Stimulated activated naive CD8-positive, alpha-beta T cell treated with anti-CD3 and anti-CD28 coated beads, Interleukin-15, Interleukin-2, amounts not matched to agents 100 U/mL and 50 U/mL, for 24 hours (primary cell): ENCODE measurements at regions not wholly inside any gene's neighbourhood (a gene's known extent, or its start where the extent isn't known, plus 50 kb on each side); places are given as distances from the start of the nearest gene placed in this dataset.
"Not testable (repeated sequence)": the region's sequence is repeated elsewhere in the genome, so short reads cannot be mapped to it uniquely, and the experiment has no call there.

Source experiments
- ATAC-seq: fragments of 150-1000 bp; cut with Tn5 transposase; one replicate; pipeline ENCODE4 v1.10.0; 2021
- DNase-seq: peaks from one replicate; pipeline ENCODE4 v3.0.0; 2021

- ATAC-seq (no peak), DNase-seq (no peak)
Observed at GRCh38 chr2:209070262-209070661, 353.6 kb upstream of the MAP2 start.

DNA sequence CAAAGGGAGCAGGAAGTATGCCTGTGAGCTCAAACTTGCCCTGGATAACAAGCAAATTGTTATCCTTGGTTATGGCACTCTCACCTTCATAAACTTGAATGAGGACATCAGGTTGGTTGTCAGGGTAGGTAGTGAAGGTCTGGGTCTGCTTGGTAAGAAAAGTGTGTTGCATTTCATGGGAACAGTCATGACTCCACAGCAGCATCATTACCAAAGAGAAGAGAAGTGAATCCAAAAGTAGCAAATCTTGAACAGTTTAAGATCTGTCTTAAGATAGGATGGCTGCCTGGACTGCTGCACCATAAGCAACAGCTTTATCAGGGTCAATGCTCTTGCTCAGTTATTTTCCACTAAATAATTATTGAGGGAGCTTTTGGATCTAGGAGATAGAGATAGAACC, 350.7 kb upstream of the MAP2 start:
- DNase-seq (no peak), ATAC-seq (no peak)

GRCh38 chr2:209074711-209075110, 349.1 kb upstream of the MAP2 start:
- ATAC-seq (no peak), DNase-seq (no peak)

DNA sequence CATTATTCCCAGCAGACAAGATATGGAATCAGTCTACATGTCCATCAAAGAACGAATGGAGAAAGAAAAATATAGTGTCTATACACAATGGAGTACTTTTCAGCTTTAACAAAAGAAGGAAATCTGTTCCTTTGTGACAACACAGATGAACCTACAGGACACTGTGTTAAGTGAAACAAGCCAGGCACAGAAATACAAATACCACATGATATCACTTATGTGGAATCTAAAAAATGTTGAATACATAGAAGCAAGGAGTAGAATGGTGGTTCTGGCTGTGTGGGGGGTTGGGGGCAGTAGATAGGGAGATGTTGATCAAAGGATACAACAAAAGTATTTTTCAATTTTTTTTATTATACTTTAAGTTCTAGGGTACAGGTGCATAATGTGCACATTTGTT, 347.7 kb upstream of the MAP2 start:
- DNase-seq (no peak), ATAC-seq (no peak)

DNA sequence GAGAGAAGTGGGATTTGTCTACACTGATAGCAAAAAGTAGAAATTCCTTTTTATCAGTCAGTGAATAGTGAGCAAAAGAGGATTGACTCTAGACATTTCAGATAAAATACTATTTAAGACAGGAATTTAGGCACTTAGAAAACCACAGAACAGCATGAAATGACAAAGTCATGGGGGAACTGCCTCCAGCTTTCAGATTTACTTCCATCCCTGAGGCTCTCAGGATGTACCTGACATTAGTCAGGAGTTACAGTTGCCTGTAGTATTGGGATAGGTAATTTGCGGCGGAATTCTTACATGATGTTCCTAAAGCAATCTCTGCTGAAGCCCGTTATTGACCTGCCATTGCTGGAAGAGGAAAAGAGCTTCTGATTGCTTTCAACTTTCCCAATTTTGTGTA, 337.1 kb upstream of the MAP2 start:
- no peak for ATAC-seq
- DNase-seq, result no peak

GRCh38 chr2:209091056-209091455, 332.8 kb upstream of the MAP2 start:
- ATAC-seq (no peak), DNase-seq (no peak)

- no peak for ATAC-seq
- DNase-seq, result no peak
Observed at GRCh38 chr2:209094221-209094620, 329.6 kb upstream of the MAP2 start.

GRCh38 chr2:209095432-209095831, 328.4 kb upstream of the MAP2 start:
- no peak for ATAC-seq
- DNase-seq, result no peak

GRCh38 chr2:209097168-209097567, 326.7 kb upstream of the MAP2 start:
- DNase-seq, result no peak
- no peak for ATAC-seq

DNA sequence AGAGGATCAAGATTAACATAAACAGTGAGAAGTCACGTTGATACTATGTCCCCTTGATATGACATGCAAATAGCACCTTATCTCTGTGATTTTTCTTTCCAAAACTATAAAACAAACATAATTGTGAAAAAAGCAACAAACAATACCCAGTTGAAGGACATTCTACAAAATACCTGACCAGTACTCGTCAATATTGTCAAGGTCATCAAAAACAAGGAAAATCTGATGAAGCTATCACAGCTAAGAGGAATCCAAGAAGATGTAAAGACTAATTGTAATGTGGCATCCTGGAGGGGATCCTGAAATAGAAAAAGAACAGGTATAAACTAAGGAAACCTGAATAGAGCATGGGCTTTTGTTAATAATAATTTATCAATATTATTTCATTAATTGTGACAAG, 321.5 kb upstream of the MAP2 start:
- DNase-seq (no peak), ATAC-seq (no peak)

DNA sequence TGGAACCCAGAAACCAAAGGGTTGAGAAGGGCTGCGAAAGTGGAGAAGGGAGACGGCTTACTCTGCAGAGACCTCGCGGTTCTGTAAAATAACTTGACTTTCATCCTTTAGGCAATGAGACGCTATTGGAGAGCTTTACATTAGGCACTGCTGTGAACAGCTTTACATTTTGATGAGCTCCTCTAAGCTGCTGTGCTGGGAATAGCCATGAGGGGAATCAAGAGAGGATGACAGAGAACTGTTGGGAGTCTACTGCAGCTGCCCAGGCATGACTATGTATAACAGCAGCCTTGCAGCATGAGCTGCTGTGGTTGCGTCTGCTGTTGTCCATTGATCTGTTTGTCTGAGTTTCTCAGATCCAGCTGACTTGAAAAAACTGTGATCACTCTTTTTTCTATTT, 310.8 kb upstream of the MAP2 start:
- ATAC-seq, result no peak
- no peak for DNase-seq

DNA sequence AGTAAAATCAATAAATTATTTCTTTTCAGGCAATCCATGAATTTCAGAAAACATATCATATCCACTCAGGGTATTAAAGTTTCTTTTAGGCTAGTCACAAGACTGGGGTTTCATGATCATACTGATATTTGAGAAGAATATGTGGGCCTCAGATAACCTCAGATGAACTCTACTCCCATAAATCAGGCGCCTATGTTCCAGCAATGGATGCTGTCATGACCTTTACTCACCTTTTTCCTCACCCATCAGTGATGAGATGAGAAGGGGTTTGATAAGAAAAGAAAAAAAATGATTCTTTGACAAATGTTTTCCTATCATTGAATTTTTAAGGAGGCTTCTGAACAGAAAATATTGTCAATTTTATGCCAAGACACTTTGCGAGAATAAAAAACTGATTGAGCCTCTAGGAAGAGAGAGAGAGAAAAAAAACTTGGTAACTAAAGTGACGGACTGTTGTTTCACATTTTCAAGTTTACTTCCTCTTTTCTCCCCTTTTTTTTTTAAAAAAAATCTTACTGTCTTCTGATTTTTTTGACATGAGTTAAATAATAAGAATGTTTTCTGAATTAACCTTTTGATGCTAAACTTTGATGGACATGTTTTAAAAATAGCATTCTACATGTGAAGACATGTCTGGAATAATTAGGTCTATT, 309.1 kb upstream of the MAP2 start:
- no peak for ATAC-seq

DNA sequence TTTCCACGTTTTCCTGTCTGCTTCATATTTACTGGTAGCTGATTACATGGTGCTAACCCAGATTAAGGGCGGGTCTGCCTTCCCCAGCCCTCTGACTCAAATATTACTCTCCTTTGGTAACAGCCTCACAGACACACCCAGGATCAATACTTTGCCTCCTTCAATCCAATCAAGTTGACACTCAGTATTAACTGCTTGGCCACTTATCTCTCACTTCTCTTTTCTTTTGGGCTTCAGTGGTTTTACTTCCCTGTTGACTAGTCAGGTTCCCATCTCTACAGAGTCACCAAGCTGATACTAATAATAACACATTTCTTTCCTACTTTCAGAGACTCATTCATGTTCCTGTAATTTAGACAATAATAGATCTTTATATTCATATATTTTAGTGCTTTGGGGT, 302.2 kb upstream of the MAP2 start:
- ATAC-seq, result no peak
- DNase-seq, result no peak

More for the DNA sequence above, 309.1 kb upstream of the MAP2 start:
- DNase-seq, result no peak

- DNase-seq (no peak), ATAC-seq (no peak)
Observed at GRCh38 chr2:209125291-209125690, 298.6 kb upstream of the MAP2 start.

DNA sequence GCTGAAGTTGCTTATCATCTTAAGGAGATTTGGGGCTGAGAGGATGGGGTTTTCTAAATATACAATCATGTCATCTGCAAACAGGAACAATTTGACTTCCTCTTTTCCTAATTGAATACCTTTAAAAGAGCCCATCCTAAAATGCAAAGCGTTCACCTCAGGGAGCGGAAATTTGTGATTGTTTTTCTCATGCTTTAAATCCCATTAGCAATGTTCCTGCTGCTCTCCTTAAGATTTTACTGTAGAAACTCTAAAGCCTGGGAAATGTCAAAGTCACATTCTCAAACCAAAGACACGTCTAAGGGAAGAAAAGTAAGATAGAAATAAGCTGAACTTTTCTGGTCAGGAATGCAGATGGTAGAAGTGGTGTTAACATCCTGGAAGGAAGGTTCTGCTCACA, 285.8 kb upstream of the MAP2 start:
- ATAC-seq (no peak), DNase-seq (no peak)

DNA sequence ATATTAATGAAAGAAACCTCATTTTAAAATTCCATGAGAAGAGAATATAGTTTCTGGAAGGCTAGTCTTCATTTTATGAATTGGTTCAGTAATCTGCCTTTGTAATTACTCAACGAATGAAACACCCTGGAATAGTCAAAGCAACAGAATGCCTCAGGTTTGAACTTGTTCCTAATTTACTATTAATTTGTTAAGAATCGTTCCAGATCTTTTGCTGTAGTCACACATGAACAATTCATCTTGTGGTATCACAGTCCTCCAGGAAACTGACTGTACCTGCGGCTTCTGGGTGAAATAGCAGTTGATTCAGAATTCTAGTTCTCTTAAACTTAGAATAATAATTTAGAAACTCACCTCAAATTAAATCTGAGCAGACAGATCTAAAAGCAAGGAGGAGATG, 282.7 kb upstream of the MAP2 start:
- ATAC-seq, result no peak

GRCh38 chr2:209141818-209142217, 282.0 kb upstream of the MAP2 start:
- no peak for ATAC-seq
- DNase-seq, result no peak

More for the DNA sequence above, 282.7 kb upstream of the MAP2 start:
- no peak for DNase-seq

DNA sequence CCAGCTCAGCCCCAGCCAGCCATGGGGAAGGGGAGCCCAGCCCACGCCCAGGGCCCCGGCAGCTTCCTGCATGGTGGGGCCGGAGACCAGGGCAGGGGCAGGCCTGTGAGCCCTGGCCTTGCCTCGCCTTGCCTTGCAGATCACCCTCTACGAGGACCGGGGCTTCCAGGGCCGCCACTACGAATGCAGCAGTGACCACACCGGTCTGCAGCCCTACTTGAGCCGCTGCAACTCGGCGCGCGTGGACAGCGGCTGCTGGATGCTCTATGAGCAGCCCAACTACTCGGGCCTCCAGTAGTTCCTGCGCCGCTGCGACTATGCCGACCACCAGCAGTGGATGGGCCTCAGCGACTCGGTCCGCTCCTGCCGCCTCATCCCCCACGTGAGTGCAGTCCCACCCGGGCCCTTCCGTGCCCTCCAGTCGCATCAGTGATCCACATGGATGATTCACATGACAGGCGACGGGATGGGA, 278.6 kb upstream of the MAP2 start:
- DNase-seq, ATAC-seq: not testable (repeated sequence)

GRCh38 chr2:209145941-209146681, 277.7 kb upstream of the MAP2 start:
- ATAC-seq (no peak), DNase-seq (no peak)

DNA sequence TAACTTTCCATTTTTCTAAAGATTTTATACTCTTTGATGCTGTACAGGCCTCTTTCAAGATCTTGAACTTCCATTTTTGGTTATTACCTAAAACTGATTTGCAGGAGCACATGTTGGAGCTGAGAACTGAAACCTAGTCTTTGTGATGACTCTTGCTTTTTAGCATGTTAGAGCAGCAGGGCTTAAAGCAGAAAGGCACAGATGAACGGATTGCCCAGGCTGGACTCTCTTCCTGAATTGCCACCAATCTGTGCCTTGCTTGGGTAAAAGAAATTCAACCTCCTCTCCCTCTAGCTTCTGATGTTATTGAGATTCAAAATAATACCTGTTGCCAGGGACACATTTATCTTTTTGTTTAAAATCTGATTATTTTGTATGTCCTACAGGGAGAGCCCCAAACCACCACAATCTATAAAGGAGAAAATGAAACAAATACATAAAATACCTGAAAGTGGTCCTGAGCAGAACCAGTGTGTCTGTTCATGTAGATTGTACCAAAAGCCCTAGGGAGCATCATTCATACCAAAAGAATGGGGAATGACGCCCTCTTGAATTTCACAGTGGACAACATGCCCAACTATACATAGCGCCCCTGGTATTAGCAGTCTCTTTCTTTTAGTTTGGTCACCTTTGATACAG, 277.0 kb upstream of the MAP2 start:
- ATAC-seq, result no peak
- no peak for DNase-seq

DNA sequence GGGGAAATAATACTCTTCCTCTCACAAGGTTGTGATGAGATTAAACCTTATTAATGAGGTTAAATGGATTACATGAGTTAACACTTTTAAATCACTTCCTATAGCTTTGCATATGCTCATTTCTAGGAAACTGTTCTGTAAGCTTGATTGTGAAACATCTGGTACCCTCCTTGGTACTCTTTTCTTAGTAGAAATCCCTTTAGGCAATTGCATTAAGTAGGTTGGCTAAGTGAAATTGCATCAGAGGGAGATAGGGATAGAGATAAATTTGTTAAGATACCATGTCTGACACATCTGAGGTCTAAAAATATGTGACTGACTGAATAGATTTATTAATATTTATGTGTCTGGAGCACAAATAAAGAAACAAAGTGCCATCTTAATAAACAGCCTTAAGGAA, 275.9 kb upstream of the MAP2 start:
- no peak for ATAC-seq

DNA sequence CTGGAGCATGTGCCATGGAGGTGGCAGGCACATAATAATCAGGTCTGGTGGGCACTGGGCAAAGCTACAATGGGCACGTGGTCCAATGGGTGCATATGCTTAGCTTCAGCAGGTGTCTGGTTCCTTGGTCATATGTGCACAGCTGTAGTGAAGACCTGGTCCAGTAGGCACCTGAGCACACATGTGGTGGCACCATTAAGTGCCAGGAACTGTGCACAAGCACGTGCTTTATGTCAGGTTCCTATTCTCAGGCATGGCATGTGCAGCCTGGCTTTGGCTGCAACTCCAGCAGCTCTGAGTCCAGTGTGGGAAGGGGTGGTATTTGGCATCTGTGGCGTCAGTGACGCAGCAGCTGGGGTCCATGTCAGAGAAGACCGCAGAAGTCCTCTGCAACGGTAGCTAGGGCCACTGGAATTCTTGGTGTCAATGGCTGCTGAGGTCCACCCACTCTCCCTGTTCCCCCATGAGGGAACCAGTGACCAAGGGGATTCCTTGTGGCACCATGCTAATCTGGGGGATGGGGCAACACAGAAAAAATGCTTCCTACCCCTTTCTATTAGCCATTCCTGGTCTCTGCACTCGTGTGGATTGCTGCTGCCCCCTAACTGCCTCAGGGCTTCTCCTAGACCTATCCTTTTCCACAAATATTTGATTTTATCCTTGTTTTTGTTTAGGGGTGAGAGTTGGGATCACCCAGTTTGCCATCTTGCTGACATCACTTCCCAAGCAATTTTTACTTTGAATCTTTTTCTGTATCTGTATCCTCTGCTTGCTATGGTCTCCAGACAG, 262.9 kb upstream of the MAP2 start:
- ATAC-seq (no peak), DNase-seq (no peak)

More for the DNA sequence above, 275.9 kb upstream of the MAP2 start:
- DNase-seq, result no peak

- no peak for DNase-seq
Observed at GRCh38 chr2:209162129-209162528, 261.7 kb upstream of the MAP2 start.

More at GRCh38 chr2:209162129-209162528, 261.7 kb upstream of the MAP2 start:
- no peak for ATAC-seq
